SK-N-SH (cell line): ENCODE measurements at regions not wholly inside any gene's neighbourhood (a gene's known extent, or its start where the extent isn't known, plus 50 kb on each side); places are given as distances from the start of the nearest gene placed in this dataset.

Experiments used
- CTCF ChIP-seq: fragments of 200-600 bp; sonication (generic); IDR thresholded peaks from 2 replicates; pipeline ENCODE4 v1.6.1; 2017; ENCODE audit warnings: antibody characterized with exemption, mild to moderate bottlenecking, moderate library complexity
- FOSL2 ChIP-seq: IDR thresholded peaks from 2 replicates; pipeline ENCODE4 v1.4.0; 2012; ENCODE audit warnings: low read depth, mild to moderate bottlenecking, moderate library complexity, borderline replicate concordance
- GABPA ChIP-seq: IDR thresholded peaks from 2 replicates; pipeline ENCODE4 v1.4.0; 2012; ENCODE audit warnings: low read depth, mild to moderate bottlenecking
- MAX ChIP-seq: IDR thresholded peaks from 2 replicates; pipeline ENCODE4 v1.4.0; 2012; ENCODE audit warnings: low read depth
- MEF2A ChIP-seq: IDR thresholded peaks from 2 replicates; pipeline ENCODE4 v1.4.0; 2012; ENCODE audit warnings: low read depth, borderline replicate concordance
- NRF1 ChIP-seq: IDR thresholded peaks from 2 replicates; pipeline ENCODE4 v1.6.1; 2012; ENCODE audit warnings: low read depth, mild to moderate bottlenecking, low read length
- POLR2AphosphoS5 ChIP-seq: IDR thresholded peaks from 2 replicates; pipeline ENCODE4 v1.6.1; 2012; ENCODE audit warnings: low read depth, low read length
- RAD21 ChIP-seq: IDR thresholded peaks from 2 replicates; pipeline ENCODE4 v1.6.1; 2012; ENCODE audit warnings: mild to moderate bottlenecking, low read length
- RCOR1 ChIP-seq: fragments of 150-350 bp; IDR thresholded peaks from 2 replicates; pipeline ENCODE4 v1.6.1; 2017; ENCODE audit warnings: antibody characterized with exemption, low read length
- RFX5 ChIP-seq: IDR thresholded peaks from 2 replicates; pipeline ENCODE4 v1.6.1; 2012; ENCODE audit warnings: mild to moderate bottlenecking, improper control_type of control experiment, low read length
- USF2 ChIP-seq: fragments of 150-350 bp; IDR thresholded peaks from 2 replicates; pipeline ENCODE4 v1.6.1; 2017; ENCODE audit warnings: antibody characterized with exemption, low read length, low read depth, borderline replicate concordance
- ZBTB33 ChIP-seq: IDR thresholded peaks from 2 replicates; pipeline ENCODE4 v1.4.0; 2012; ENCODE audit warnings: low read depth, borderline replicate concordance

- TF ChIP-seq POLR2AphosphoS5 (no peak), USF2 (no peak), RCOR1 (no peak), FOSL2 (peak; percentile 71), CTCF (no peak), NRF1 (no peak), MEF2A (no peak), MAX (no peak), RFX5 (no peak), RAD21 (no peak), ZBTB33 (no peak), GABPA (no peak)
These were observed 82.3 kb upstream of the XPO1 start for GRCh38 chr2:61620244-61621159.
